HCT116 (cell line): ENCODE measurements at regions not wholly inside any gene's neighbourhood (a gene's known extent, or its start where the extent isn't known, plus 50 kb on each side); places are given as distances from the start of the nearest gene placed in this dataset.

Experiments
- ATAC-seq: fragments of 200-7000 bp; cut with Tn5 transposase; 2 replicates; pipeline ENCODE4 v1.9.1; 2020; ENCODE audit warnings: mild to moderate bottlenecking, moderate library complexity
- BruUV-seq: library from RNA; stranded (reverse); fragments of 400-500 nt; replicated peaks from 2 replicates; lab custom pipeline; 2021; lab: Mats Ljungman, UMichigan
- CTCF ChIA-PET: fragments of 300-600 bp; sonication (Branson Sonifier 250); formaldehyde crosslinking; loops from one replicate; lab custom pipeline; 2021; ENCODE audit warnings: antibody characterized with exemption; lab: Charles Lee
- POLR2A ChIA-PET: fragments of 300-600, 350-600 bp; sonication (Branson Sonifier 250); formaldehyde crosslinking; loops from one replicate; lab custom pipeline; 2021; ENCODE audit warnings: antibody characterized with exemption; lab: Charles Lee
- RAD21 ChIA-PET, 2 experiments: fragments of 300-600 bp; sonication (Branson Sonifier 250); formaldehyde crosslinking; loops; one replicate each; lab custom pipeline; 2023; ENCODE audit warnings: low total read pairs in 2 of 2; ENCODE audit not compliant: uncharacterized antibody in 2 of 2, unreplicated experiment in 2 of 2, low non-redundant PET in 1 of 2; lab: Charles Lee
- DNase-seq: peaks from one replicate; pipeline ENCODE4 v3.0.0-alpha.2; 2010; ENCODE audit warnings: low read depth, low spot score
- H2AFZ ChIP-seq: fragments of 200-600 bp; shearing (Covaris generic), sonication (generic); 2 replicates; pipeline ENCODE4 v1.6.1; 2017; ENCODE audit warnings: low read depth, mixed run types, mixed read lengths, antibody characterized with exemption, low read length; ENCODE audit not compliant: poor library complexity, severe bottlenecking
- H3K27ac ChIP-seq: 2 replicates; pipeline ENCODE4 v1.5.1; 2012; ENCODE audit warnings: low read depth, low read length
- H3K27me3 ChIP-seq: fragments of 200-600 bp; sonication (generic); 2 replicates; pipeline ENCODE4 v1.6.1; 2016; ENCODE audit warnings: mixed run types, low read length, mixed read lengths; ENCODE audit not compliant: insufficient read depth
- H3K36me3 ChIP-seq, 2 experiments: fragments of 200-500 bp in 1 of 2; fragments of 200-600 bp in 1 of 2; sonication (Bioruptor generic) in 1 of 2; sonication (generic) in 1 of 2; 2 replicates each; pipeline versions ENCODE4 v1.5.1 to v1.6.1; 2014 to 2016; ENCODE audit warnings: low read length in 2 of 2, inconsistent platforms in 1 of 2, mixed read lengths in 1 of 2, mixed run types in 1 of 2; ENCODE audit not compliant: insufficient read depth in 2 of 2, control insufficient read depth in 1 of 2
- H3K4me1 ChIP-seq, 2 experiments: fragments of 200-600 bp in 1 of 2; sonication (generic) in 1 of 2; 2 replicates each; pipeline versions ENCODE4 v1.5.1 to v1.6.1; 2012 to 2017; ENCODE audit warnings: low read length in 2 of 2, inconsistent platforms in 1 of 2, mild to moderate bottlenecking in 1 of 2, mixed read lengths in 1 of 2, mixed run types in 1 of 2, moderate library complexity in 1 of 2; ENCODE audit not compliant: insufficient read depth in 2 of 2, control insufficient read depth in 1 of 2
- H3K4me2 ChIP-seq: fragments of 200-600 bp; sonication (generic); 2 replicates; pipeline ENCODE4 v1.6.1; 2017; ENCODE audit warnings: mixed run types, low read length, mixed read lengths
- H3K4me3 ChIP-seq, 2 experiments: fragments of 200-600 bp in 1 of 2; sonication (generic) in 1 of 2; replicated peaks in 1 of 2; 2 replicates each; pipeline ENCODE4 v1.5.1; 2011 to 2016; ENCODE audit warnings: low read length in 2 of 2, control low read depth in 1 of 2, low read depth in 1 of 2, mild to moderate bottlenecking in 1 of 2, mixed read lengths in 1 of 2, mixed run types in 1 of 2
- H3K79me2 ChIP-seq: fragments of 200-600 bp; sonication (generic); 2 replicates; pipeline ENCODE4 v1.6.1; 2017; ENCODE audit warnings: mild to moderate bottlenecking, mixed run types, low read length, moderate library complexity, mixed read lengths; ENCODE audit not compliant: insufficient read depth
- H3K9ac ChIP-seq: fragments of 200-600 bp; sonication (generic); 2 replicates; pipeline ENCODE4 v1.6.1; 2016; ENCODE audit warnings: low read length, mixed read lengths
- H3K9me2 ChIP-seq: fragments of 200-600 bp; sonication (generic), shearing (Covaris generic); 2 replicates; pipeline ENCODE4 v1.6.1; 2017; ENCODE audit warnings: mixed run types, mild to moderate bottlenecking, moderate library complexity; ENCODE audit not compliant: insufficient read depth
- H3K9me3 ChIP-seq, 2 experiments: fragments of 200-500 bp in 1 of 2; fragments of 200-600 bp in 1 of 2; sonication (Bioruptor generic) in 1 of 2; sonication (generic) in 1 of 2; 2 replicates each; pipeline ENCODE4 v1.6.1; 2014 to 2017; ENCODE audit warnings: low read length in 2 of 2, mixed read lengths in 2 of 2, inconsistent platforms in 1 of 2, low read depth in 1 of 2, mild to moderate bottlenecking in 1 of 2, mixed run types in 1 of 2, moderate library complexity in 1 of 2; ENCODE audit not compliant: control insufficient read depth in 1 of 2, insufficient read depth in 1 of 2
- H4K20me1 ChIP-seq: fragments of 200-600 bp; sonication (generic), shearing (Covaris generic); 2 replicates; pipeline ENCODE4 v1.6.1; 2017; ENCODE audit warnings: mixed run types, mild to moderate bottlenecking, moderate library complexity; ENCODE audit not compliant: insufficient read depth
- ATF3 ChIP-seq: IDR thresholded peaks from 2 replicates; pipeline ENCODE4 v1.6.1; 2012
- CBX3 ChIP-seq: IDR thresholded peaks from 2 replicates; pipeline ENCODE4 v1.6.1; 2012; ENCODE audit warnings: low read depth
- CEBPB ChIP-seq: IDR thresholded peaks from 2 replicates; pipeline ENCODE4 v1.6.1; 2012; ENCODE audit warnings: low read depth
- EGR1 ChIP-seq: IDR thresholded peaks from 2 replicates; pipeline ENCODE4 v1.6.1; 2012; ENCODE audit warnings: low read depth
- ELF1 ChIP-seq: IDR thresholded peaks from 2 replicates; pipeline ENCODE4 v1.6.1; 2012; ENCODE audit warnings: low read depth, borderline replicate concordance
- EZH2 ChIP-seq: fragments of 200-600 bp; sonication (generic); IDR thresholded peaks from 2 replicates; pipeline ENCODE4 v1.6.1; 2017; ENCODE audit warnings: antibody characterized with exemption, mixed run types
- EZH2phosphoT487 ChIP-seq: fragments of 200-600 bp; IDR thresholded peaks from 2 replicates; pipeline ENCODE4 v1.6.1; 2018; ENCODE audit warnings: antibody characterized with exemption, borderline replicate concordance
- FOSL1 ChIP-seq: IDR thresholded peaks from 2 replicates; pipeline ENCODE4 v1.6.1; 2012; ENCODE audit warnings: low read depth
- JUND ChIP-seq: IDR thresholded peaks from 2 replicates; pipeline ENCODE4 v1.6.1; 2012
- MAX ChIP-seq: IDR thresholded peaks from 2 replicates; pipeline ENCODE4 v1.6.1; 2012
- POLR2A ChIP-seq: IDR thresholded peaks from 2 replicates; pipeline ENCODE4 v1.7.0; 2011; ENCODE audit warnings: borderline replicate concordance; ENCODE audit not compliant: insufficient read depth, insufficient read length; ENCODE audit errors: extremely low read depth
- POLR2AphosphoS5 ChIP-seq: IDR thresholded peaks from 2 replicates; pipeline ENCODE4 v1.6.1; 2011; ENCODE audit warnings: mild to moderate bottlenecking, low read depth, low read length, moderate library complexity
- SIN3A ChIP-seq: IDR thresholded peaks from 2 replicates; pipeline ENCODE4 v1.6.1; 2012; ENCODE audit warnings: low read depth
- SP1 ChIP-seq: IDR thresholded peaks from 2 replicates; pipeline ENCODE4 v1.6.1; 2012; ENCODE audit warnings: low read depth
- SRF ChIP-seq: IDR thresholded peaks from 2 replicates; pipeline ENCODE4 v1.6.1; 2012; ENCODE audit warnings: low read depth
- TCF7L2 ChIP-seq: IDR thresholded peaks from 2 replicates; pipeline ENCODE4 v1.7.0; 2011; ENCODE audit warnings: borderline replicate concordance, inconsistent platforms; ENCODE audit not compliant: insufficient read depth, insufficient read length; ENCODE audit errors: extremely low read depth
- YY1 ChIP-seq: IDR thresholded peaks from 2 replicates; pipeline ENCODE4 v1.6.1; 2011; ENCODE audit warnings: low read length, low read depth, moderate library complexity, mild to moderate bottlenecking; ENCODE audit not compliant: insufficient replicate concordance; ENCODE audit errors: extremely low read depth
- ZBTB33 ChIP-seq: IDR thresholded peaks from 2 replicates; pipeline ENCODE4 v1.6.1; 2011; ENCODE audit warnings: mild to moderate bottlenecking, low read length, moderate library complexity; ENCODE audit not compliant: insufficient replicate concordance; ENCODE audit errors: extremely low read depth
- ZFX ChIP-seq: fragments of 450-650 bp; IDR thresholded peaks from 2 replicates; pipeline ENCODE4 v1.6.1; 2017
- ZNF274 ChIP-seq: fragments of 200-500 bp; sonication (Bioruptor generic); IDR thresholded peaks from 2 replicates; pipeline ENCODE4 v1.6.1; 2014; ENCODE audit warnings: mild to moderate bottlenecking, low read depth, low read length, inconsistent platforms
- intact Hi-C: fragments of 100-400 bp; cut with micrococcal nuclease; formaldehyde crosslinking; loops from 2 replicates; pipeline ENCODE4 v1.10.0; 2022

GRCh38 chr18:75782826-75783225, 355.3 kb upstream of the SMIM21 start:
- no TSS peak for BruUV-seq
- Histone ChIP-seq H3K9me3 (no peaks in the 10 kb centered on the region), H3K36me3 (no peaks in the 10 kb centered on the region), H3K9me2 (no peaks in the 10 kb centered on the region), H3K4me2 (no peak overlapping the region), H3K9ac (no peak overlapping the region), H2AFZ (no peak overlapping the region), H3K27me3 (peaks cover 7% of the 10 kb centered on the region; the same call in 1 of the 2 replicates), H4K20me1 (no peaks in the 10 kb centered on the region), H3K79me2 (no peaks in the 10 kb centered on the region), H3K4me1 (no peaks in the 10 kb centered on the region), H3K27ac (no peak overlapping the region), H3K4me3 (no peak overlapping the region)
- RAD21 ChIA-PET, result no interaction called here
- CTCF ChIA-PET, result no interaction called here
- no peak for ATAC-seq
- TF ChIP-seq JUND (no peak), MAX (no peak), CBX3 (no peak), SRF (no peak), CEBPB (no peak), EZH2phosphoT487 (no peak), YY1 (no peak)
- intact Hi-C loops, result no loop called here
- POLR2A ChIA-PET, result no interaction called here
- DNase-seq, result no peak

- H3K4me3 ChIP-seq, result no peak overlapping the region
- H3K27me3 ChIP-seq, result peaks cover 9% of the 10 kb centered on the region; the same call in 1 of the 2 replicates
- RAD21 ChIA-PET, result no interaction called here
- no peak for TF ChIP-seq CEBPB
- TF ChIP-seq JUND, result no peak
- TF ChIP-seq ZNF274, result no peak
- no peak for TF ChIP-seq ZBTB33
- no peak for TF ChIP-seq ATF3
- TF ChIP-seq ELF1, result no peak
- TF ChIP-seq SIN3A, result no peak
- TF ChIP-seq ZFX, result no peak
- no peak for TF ChIP-seq TCF7L2
- TF ChIP-seq POLR2AphosphoS5, result no peak
- no peak for TF ChIP-seq SP1
- TF ChIP-seq SRF, result no peak
- TF ChIP-seq YY1, result no peak
- TF ChIP-seq MAX, result no peak
- no peak for TF ChIP-seq EGR1
- TF ChIP-seq FOSL1, result no peak
- TF ChIP-seq EZH2, result no peak
- no peak for TF ChIP-seq POLR2A
- TF ChIP-seq CBX3, result no peak
- H3K9me3 ChIP-seq, result no peaks in the 10 kb centered on the region
- CTCF ChIA-PET, result no interaction called here
- no peaks in the 10 kb centered on the region for H4K20me1 ChIP-seq
- no peak for ATAC-seq
- no peaks in the 10 kb centered on the region for H3K4me1 ChIP-seq
- H3K9me2 ChIP-seq, result no peaks in the 10 kb centered on the region
- no peaks in the 10 kb centered on the region for H3K79me2 ChIP-seq
- H3K9ac ChIP-seq, result no peak overlapping the region
- no peak overlapping the region for H3K27ac ChIP-seq
- H3K36me3 ChIP-seq, result no peaks in the 10 kb centered on the region
- DNase-seq, result no peak
- POLR2A ChIA-PET, result no interaction called here
- no peak overlapping the region for H3K4me2 ChIP-seq
- intact Hi-C loops, result no loop called here
- no TSS peak for BruUV-seq
- H2AFZ ChIP-seq, result no peak overlapping the region
These were observed 354.7 kb upstream of the SMIM21 start for GRCh38 chr18:75782204-75782603.
